KOPT-K1 (cell line): ENCODE measurements at regions not wholly inside any gene's neighbourhood (a gene's known extent, or its start where the extent isn't known, plus 50 kb on each side); places are given as distances from the start of the nearest gene placed in this dataset.
A peak's percentile ranks its signal among the peaks of the same experiment; 100 is the strongest.

Source experiments
- H3K27ac ChIP-seq: fragments of 200-600 bp; sonication (generic); 2 replicates; pipeline ENCODE4 v1.5.1; 2016; ENCODE audit warnings: antibody characterized with exemption, mild to moderate bottlenecking, low read depth, low read length; ENCODE audit not compliant: poor library complexity, severe bottlenecking
- H3K36me3 ChIP-seq: fragments of 200-600 bp; sonication (generic); 2 replicates; pipeline ENCODE4 v1.5.1; 2017; ENCODE audit warnings: antibody characterized with exemption, mild to moderate bottlenecking, low read length, moderate library complexity; ENCODE audit not compliant: insufficient read depth
- H3K9me3 ChIP-seq: fragments of 200-600 bp; sonication (generic); 2 replicates; pipeline ENCODE4 v1.5.1; 2017; ENCODE audit warnings: antibody characterized with exemption, low read length, mild to moderate bottlenecking; ENCODE audit not compliant: insufficient read depth, poor library complexity, severe bottlenecking

DNA sequence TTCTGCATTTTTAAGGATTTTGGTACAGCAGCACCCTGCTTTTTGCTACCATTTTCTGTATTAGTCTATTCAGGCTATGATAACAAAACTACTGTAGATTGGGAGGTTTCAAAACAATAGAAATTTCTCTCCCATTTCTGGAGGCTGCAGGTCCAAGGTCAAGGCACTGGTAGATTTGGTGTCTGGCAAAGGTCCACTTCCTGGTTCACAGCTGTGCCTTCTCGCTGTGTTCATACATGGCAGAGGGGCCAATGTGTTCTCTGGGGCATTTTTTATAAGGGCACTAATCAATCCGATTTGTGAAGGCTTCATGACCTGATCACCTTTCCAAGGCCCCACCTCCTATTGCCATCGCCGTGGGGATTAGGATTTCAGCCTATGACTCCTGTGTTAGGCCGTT lies 268.1 kb upstream of the RTL1 start:
- H3K36me3 ChIP-seq: no peaks in the 10 kb centered on the region
- no peak overlapping the region for H3K27ac ChIP-seq
- H3K9me3 ChIP-seq: peaks cover 31% of the 10 kb centered on the region

DNA sequence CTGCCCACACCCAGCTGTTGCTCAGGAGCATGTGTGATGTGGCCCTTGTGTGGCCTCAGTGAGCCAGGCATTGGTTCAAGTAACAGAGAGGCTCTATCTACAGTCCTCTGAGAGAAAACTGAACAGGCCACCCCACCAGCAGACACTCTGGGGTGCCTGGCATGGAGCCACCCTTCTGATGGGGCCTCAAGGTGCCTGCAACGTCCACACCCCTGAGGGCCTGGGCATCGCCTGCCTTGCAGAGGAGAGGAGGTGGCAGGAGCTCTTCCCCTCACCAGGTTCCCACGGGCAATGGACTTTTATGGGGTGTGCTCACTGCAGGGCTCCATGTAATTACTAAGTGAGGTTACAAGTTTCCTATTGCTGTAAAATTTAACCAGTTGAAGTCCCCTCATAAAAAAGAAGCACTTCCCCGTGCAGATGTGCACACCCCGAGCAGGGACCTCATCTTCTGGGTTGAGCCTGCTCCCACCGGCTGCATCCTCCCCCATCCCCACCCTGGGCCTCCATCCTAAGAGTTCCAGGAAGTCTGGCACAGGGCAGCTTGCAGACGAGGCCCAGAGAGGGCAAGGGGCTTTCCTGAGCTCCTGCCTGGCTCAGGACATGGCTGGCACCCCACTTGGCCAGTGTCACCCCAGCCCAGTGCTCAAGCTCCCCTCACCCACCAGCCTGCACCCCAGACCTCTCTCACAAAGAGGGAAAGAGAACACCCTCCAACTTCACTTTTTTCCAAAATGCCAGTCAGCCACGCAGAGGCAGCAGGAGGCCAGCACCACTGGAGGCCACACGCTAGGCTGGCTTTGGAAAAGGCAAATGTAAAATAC lies 270.4 kb upstream of the RTL1 start:
- H3K27ac ChIP-seq: no peak overlapping the region
- peaks cover 18% of the 10 kb centered on the region for H3K9me3 ChIP-seq
- H3K36me3 ChIP-seq: no peaks in the 10 kb centered on the region

DNA sequence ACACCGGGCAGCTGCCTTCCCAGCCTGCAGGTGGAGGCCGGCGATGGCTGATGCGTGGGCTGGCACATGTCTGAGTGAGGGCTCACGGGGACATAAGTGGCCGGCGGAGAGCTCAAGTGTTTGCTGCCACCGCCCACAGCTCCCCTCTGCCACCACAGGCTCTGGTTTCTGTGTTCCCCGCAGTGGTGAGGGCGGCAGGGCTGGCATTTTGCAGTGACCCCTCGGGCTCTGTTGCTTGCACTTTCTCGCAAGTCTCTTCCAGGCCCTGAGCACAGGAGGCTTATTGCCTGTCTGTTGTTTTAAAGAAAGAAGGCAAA lies 271.0 kb upstream of the RTL1 start:
- Histone ChIP-seq H3K9me3 (peaks cover 18% of the 10 kb centered on the region), H3K36me3 (no peaks in the 10 kb centered on the region)

DNA sequence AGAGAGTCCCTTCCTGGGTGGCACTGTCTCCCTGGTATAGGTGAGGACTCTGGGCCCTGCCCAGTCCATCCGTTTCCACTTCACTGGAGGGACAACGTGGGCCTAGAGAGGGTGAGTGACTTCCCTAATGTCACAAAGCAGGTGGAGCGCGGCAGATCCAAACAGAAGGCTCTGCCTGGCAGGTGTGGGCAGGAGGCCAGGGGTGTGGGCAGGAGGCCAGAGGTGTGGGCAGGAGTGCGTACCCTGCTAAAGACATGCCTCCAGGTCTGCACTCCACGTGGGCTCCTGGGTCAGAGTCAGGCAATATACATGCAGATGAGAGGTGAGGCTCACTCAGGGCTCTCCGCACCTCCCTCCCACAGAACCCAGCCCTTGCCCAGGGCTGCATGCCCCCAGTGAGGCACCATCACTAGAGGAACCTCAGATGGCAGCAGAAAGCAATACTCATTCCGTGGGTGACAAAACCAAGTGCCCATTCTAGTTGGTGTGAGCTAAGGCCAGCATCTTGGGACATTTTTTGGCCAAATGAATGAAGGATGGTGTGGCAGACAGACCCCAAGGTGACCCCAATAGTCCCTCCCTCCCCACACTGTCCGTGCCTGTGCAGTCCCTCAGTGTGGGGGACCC lies 271.6 kb upstream of the RTL1 start:
- Histone ChIP-seq H3K36me3 (no peaks in the 10 kb centered on the region), H3K27ac (no peak overlapping the region), H3K9me3 (peaks cover 18% of the 10 kb centered on the region)

More for the DNA sequence above, 271.0 kb upstream of the RTL1 start:
- no peak overlapping the region for H3K27ac ChIP-seq

DNA sequence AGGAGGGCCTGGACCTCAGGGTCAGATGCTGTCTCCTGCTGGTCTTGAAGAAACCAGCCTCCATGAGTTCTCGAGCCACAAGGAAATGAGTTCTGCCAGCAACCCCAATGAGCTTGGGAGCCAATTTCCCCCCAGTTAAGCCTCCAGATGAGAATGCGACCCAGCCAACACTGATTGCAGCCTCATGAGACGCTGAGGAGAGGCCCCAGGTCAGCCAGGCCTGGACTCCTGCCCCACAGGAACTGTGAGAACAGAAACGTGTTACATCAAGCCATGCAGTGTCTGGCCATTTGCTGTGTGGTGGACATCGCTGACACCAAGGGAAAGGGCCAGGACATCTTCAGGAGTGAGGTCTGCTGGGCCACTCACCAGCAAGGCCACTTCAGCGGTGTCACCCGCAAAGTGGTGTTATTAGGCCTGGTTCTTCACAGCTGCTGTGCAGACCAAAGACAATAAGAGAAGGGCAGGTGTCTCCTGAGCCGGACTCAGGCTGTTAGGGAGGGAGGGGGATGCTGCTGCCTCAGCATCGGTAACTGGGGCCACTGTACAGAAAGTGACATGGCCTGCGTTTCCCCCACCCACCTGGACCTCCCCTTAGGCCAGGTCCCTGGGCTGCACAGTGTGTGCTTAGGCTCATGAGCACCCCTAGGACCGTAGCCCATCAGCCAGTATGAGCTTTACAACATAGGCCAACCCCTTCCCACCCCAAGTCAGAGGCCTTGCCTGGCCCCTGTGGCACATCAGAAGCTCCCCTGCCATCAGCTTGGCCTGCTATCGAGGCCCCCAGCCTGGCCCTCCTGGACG lies 272.4 kb upstream of the RTL1 start:
- Histone ChIP-seq H3K9me3 (peaks cover 9% of the 10 kb centered on the region), H3K27ac (no peak overlapping the region)

DNA sequence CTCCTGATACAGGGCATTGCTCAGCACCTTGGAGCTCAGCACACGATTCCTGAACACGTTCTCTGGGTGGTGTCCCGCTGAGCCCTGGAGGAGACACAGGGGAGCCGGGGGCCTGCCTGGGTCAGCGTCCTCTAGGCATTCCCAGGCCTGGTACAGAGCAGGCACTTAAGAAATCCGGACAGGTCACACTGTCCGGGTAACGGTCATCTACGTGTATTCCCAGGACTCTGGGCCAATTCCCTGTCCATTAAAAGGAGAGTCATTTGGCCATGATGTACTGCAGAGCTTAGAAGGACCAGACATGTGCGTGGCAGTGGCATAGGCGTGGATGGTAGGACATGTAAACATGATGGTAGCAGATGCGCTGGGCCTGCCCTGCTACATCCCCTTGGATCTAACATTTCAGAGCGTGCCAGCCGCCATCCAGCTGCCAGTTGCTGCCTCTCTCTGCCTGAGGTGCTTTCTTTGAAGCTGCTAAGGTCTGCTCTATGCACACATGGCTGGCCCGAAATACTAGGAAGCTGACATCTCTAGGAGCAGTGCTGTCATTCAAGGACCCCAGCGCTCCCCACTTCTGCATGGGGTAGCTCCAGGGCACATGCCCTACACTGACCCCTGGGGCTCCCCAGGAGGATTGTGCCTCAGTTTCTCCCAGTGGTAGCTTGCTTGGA lies 273.1 kb upstream of the RTL1 start:
- Histone ChIP-seq H3K36me3 (no peaks in the 10 kb centered on the region), H3K9me3 (peaks cover 3% of the 10 kb centered on the region), H3K27ac (no peak overlapping the region)

More for the DNA sequence above, 272.4 kb upstream of the RTL1 start:
- H3K36me3 ChIP-seq: no peaks in the 10 kb centered on the region

DNA sequence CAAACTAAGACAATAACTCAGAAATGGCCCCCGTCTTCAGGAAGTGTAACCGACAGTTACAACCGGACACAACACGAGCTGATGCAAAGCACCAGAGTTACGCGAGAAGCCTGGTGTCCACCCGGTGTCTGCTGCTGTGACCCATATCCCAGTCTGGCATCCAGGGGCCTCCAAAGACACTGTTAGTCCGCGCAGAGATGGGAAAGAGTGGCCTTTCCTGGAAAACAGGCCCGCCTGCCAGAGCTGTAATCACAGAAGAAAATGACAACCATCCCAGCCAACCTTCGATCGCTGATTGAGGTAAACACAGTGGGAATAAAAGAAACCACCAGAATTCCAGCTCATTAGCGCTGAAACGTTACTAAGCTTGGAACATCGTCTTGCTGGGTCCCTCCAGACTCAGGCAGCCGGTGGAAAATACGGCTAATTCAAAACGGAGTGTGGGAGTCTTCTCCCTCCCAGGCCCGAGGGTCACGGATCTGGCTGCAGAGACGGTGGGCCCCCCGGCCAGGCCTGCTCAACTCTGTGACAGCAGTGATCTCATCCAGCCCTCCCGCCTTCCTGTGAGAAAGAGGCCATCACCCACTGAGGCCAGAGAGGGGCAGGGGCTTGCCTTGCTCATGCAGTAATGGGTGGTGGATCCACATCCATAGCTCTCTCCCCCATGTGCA lies 273.9 kb upstream of the RTL1 start:
- H3K36me3 ChIP-seq: no peaks in the 10 kb centered on the region
- peaks cover 7% of the 10 kb centered on the region for H3K9me3 ChIP-seq
- no peak overlapping the region for H3K27ac ChIP-seq

DNA sequence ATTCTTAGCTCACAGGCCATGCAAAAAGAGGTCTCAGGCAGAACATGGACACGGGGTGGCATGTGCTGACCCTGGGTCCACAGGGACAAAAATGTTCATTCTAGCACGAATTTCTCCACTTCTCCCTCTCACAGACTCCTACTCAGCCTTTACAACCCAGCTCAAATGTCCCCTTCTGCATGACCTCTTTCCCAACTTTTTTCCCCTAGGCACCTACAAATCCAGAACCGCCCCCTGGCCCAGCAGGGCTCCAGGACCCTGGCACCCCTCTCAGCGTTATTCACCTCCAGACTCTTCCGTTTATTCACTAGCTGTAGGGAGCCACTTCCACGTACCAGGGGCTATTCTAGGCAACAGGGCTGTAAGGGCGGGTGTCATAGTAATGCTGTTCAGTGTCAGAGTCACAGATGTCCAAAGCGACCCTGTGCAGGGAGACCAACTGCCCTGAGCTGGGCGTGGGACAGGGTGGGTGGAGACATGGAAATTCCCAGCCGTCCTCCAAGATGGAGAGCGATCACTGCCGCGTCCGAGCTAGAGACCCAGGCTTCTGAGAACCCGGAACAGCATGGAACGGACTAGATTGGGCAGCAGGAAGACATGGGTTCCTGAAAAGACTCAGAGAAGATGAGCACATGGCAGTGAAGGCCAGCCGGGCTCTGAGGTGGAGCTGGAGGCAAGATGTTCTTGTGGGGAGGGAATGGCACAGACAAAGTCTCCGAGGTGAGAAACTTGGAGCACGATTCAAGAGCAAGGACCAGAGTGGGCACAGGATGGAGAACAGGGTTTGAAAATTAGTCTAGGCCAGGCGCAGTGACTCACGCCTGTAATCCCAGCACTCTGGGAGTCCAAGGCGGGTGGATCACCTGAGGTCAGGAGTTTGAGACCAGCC lies 274.9 kb upstream of the RTL1 start:
- no peaks in the 10 kb centered on the region for H3K36me3 ChIP-seq
- no peak overlapping the region for H3K27ac ChIP-seq
- H3K9me3 ChIP-seq: peaks cover 7% of the 10 kb centered on the region

DNA sequence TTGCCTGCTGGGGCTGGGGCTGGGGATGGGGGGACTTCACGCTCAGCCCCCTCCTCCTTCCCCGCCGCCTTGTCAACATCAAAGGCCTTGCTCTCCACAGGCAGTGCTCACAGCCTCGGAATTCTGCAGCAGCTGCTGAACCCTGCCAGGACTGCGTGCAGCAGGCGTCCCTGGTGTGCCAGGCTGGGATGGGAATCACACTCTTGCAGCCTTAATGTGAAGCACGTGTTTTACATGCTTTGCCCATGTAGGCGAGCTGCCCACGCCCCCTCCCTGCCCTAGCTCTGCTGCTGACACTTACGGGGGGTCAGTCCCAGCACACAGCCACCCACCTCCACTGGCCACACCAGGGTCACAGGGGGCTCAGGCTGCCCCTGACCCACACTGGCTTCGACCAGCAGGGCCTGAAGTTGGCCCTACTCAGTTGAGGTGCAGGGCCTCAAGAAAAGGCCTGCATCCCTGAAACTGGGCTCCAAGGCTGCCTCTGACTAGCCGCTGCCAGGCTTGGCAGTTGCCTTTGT lies 276.2 kb upstream of the RTL1 start:
- Histone ChIP-seq H3K27ac (no peak overlapping the region), H3K9me3 (peaks cover 7% of the 10 kb centered on the region), H3K36me3 (no peaks in the 10 kb centered on the region)

DNA sequence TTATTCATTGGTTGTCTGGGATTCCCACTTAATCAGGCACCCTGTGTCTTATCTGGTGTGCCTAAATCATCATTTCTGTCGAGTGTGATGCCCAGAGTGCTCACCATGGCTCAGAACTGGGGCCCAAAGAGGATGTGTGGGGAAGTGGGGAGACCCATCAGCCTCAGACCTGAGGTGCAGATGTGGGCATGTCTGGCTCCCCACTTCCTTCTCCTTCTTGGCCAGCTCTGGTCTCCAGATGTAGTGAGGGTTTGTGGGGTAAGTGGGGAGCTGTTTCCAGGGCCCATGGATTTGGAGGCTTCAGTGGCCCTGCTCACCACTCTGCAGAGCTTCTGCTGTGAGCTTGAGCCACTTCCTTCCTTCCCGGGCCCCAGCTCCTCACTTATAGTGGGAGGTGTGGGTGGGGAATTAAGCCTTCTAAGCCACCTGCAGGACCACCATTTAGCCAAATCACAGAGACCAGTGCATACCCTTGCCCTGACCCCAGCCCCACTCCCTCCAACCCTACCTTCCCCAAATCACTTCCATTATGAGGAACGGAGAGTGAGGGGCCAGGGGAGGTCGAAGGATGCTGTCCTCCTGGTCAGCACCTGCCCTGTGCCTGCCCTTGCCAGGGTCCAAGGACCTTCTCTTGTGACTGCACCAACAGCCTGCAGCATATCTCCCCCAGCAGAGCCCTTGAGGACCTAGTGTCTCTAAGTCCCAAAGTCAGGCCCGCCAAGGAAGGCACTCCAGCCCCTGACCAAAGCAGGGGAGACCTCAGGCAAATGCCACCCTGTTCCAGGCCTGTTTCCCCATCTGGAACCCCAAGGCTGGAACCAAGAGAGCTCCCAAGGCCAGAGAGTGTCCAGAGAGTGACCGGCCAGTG lies 278.2 kb upstream of the RTL1 start:
- peaks cover 7% of the 10 kb centered on the region for H3K9me3 ChIP-seq
- no peaks in the 10 kb centered on the region for H3K36me3 ChIP-seq
- peak overlapping the region; percentile 3 for H3K27ac ChIP-seq

DNA sequence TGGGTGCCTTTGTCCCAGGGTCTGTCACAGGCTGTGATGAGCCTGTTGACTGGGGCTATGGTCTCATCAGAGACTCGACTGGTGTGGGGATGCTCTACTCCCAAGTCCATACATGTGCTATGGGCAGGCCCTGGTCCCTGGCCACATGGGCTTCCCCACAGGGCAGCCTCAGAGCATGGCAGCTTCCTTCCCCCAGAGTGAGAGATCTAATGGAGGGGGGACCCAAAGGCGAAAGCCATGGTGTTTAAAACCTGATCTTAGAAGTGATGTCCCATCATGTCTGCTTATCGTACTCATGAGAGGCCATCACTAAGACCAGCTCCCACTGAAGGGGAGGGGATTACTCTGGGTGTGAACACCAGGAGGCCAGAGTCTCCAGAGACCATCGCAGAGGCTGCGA lies 279.0 kb upstream of the RTL1 start:
- no peak overlapping the region for H3K27ac ChIP-seq
- H3K9me3 ChIP-seq: peaks cover 7% of the 10 kb centered on the region
- no peaks in the 10 kb centered on the region for H3K36me3 ChIP-seq

DNA sequence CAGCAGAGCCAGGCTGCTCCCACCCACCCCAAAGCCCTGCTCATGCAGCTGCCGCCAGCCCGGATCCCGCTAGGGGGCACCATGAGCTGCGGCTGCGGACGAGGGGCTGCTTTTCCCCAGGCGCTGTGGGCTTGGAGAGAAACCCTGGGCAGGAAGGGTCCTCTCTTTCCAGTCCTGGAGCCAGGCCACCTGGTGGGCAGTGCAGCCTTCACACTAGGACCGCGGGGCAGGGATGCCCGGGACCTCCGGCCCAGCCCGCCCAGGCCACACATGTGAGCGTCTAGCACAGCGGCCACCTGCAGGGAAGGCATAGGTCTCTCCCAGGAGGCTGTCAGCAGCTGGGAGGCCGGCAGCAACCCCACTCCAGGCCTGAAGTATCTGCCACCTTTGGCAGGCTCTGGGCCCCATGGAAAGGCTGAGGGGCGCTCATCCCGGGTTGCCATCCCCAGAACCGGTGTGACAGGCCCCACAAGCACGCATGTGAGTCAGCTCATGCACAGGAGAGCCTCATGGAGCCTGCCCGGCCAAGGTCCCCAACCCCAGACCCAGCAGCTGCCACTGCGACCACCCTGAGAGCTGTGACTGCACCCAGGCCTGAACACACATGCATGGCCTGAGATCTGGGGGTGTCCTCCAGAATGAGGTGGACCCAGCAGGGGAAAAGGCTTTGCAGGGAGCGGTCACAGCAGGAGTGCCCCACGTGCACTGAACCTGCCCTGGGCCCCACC lies 280.0 kb upstream of the RTL1 start:
- Histone ChIP-seq H3K36me3 (no peaks in the 10 kb centered on the region), H3K27ac (no peak overlapping the region), H3K9me3 (peaks cover 7% of the 10 kb centered on the region)
